Neural cell (in vitro differentiated cells): ENCODE measurements at regions not wholly inside any gene's neighbourhood (a gene's known extent, or its start where the extent isn't known, plus 50 kb on each side); places are given as distances from the start of the nearest gene placed in this dataset.

Source experiments
- H2AFZ ChIP-seq: fragments of 200-600, 300-800 bp; sonication (generic), shearing (Covaris generic); 2 replicates; pipeline ENCODE4 v1.6.0; 2014; ENCODE audit warnings: low read depth, mild to moderate bottlenecking, antibody characterized with exemption, low read length, moderate library complexity
- H3F3A ChIP-seq: fragments of 200-600 bp; shearing (Covaris generic); 2 replicates; pipeline ENCODE4 v1.6.1; 2016; ENCODE audit warnings: mild to moderate bottlenecking, moderate library complexity, mixed read lengths, antibody characterized with exemption, low read length; ENCODE audit not compliant: insufficient read depth, poor library complexity, severe bottlenecking
- H3K27ac ChIP-seq: fragments of 200-600, 300-800 bp; sonication (generic), shearing (Covaris generic); 2 replicates; pipeline ENCODE4 v1.5.1; 2014; ENCODE audit warnings: mild to moderate bottlenecking, low read length, moderate library complexity
- H3K27me3 ChIP-seq: fragments of 300-800, 200-600 bp; sonication (generic), shearing (Covaris generic); 2 replicates; pipeline ENCODE4 v1.6.0; 2014; ENCODE audit warnings: mild to moderate bottlenecking, low read depth, low read length, moderate library complexity; ENCODE audit not compliant: insufficient read depth
- H3K36me3 ChIP-seq: fragments of 300-800, 200-600 bp; sonication (generic), shearing (Covaris generic); 2 replicates; pipeline ENCODE4 v1.5.1; 2014; ENCODE audit warnings: mild to moderate bottlenecking, antibody characterized with exemption, low read length, moderate library complexity; ENCODE audit not compliant: insufficient read depth
- H3K4me2 ChIP-seq: fragments of 300-800, 200-600 bp; sonication (generic), shearing (Covaris generic); 2 replicates; pipeline ENCODE4 v1.6.0; 2014; ENCODE audit warnings: mild to moderate bottlenecking, low read length
- H3K4me3 ChIP-seq: fragments of 300-800, 200-600 bp; sonication (generic), shearing (Covaris generic); 2 replicates; pipeline ENCODE4 v1.5.1; 2014; ENCODE audit warnings: mild to moderate bottlenecking, low read length, moderate library complexity
- H3K79me2 ChIP-seq: fragments of 200-600 bp; shearing (Covaris generic); replicated peaks from 2 replicates; pipeline ENCODE4 v1.6.0; 2014; ENCODE audit warnings: mild to moderate bottlenecking, low read length, moderate library complexity; ENCODE audit not compliant: insufficient read depth
- H3K9ac ChIP-seq: fragments of 300-800, 200-600 bp; sonication (generic), shearing (Covaris generic); 2 replicates; pipeline ENCODE4 v1.6.1; 2016; ENCODE audit warnings: mild to moderate bottlenecking, low read length, mixed read lengths
- H3K9me2 ChIP-seq: fragments of 200-600 bp; shearing (Covaris generic); 2 replicates; pipeline ENCODE4 v1.6.1; 2016; ENCODE audit warnings: mild to moderate bottlenecking, low read length, mixed read lengths; ENCODE audit not compliant: insufficient read depth
- H3K9me3 ChIP-seq: fragments of 200-600, 300-800 bp; sonication (generic), shearing (Covaris generic); 2 replicates; pipeline ENCODE4 v1.6.1; 2016; ENCODE audit warnings: mild to moderate bottlenecking, mixed run types, low read length, moderate library complexity, mixed read lengths
- H4K20me1 ChIP-seq: fragments of 200-600 bp; shearing (Covaris generic); 2 replicates; pipeline ENCODE4 v1.6.1; 2016; ENCODE audit warnings: mild to moderate bottlenecking, mixed run types; ENCODE audit not compliant: insufficient read depth
- CTCF ChIP-seq: fragments of 450-650 bp; IDR thresholded peaks from 2 replicates; pipeline ENCODE4 v1.5.1; 2014; ENCODE audit warnings: antibody characterized with exemption, mild to moderate bottlenecking, moderate library complexity; ENCODE audit not compliant: poor library complexity, severe bottlenecking
- EP300 ChIP-seq: fragments of 450-650 bp; conservative IDR thresholded peaks from 2 replicates; pipeline ENCODE4 v1.6.1; 2014; ENCODE audit warnings: antibody characterized with exemption, mild to moderate bottlenecking, moderate library complexity; ENCODE audit not compliant: poor library complexity, severe bottlenecking
- MXI1 ChIP-seq: fragments of 450-650 bp; conservative IDR thresholded peaks from 2 replicates; pipeline ENCODE4 v1.6.1; 2014; ENCODE audit warnings: antibody characterized with exemption, mild to moderate bottlenecking; ENCODE audit not compliant: poor library complexity, severe bottlenecking
- POLR2AphosphoS5 ChIP-seq: IDR thresholded peaks from 2 replicates; pipeline ENCODE4 v1.6.1; 2012
- RAD21 ChIP-seq: fragments of 450-650 bp; conservative IDR thresholded peaks from 2 replicates; pipeline ENCODE4 v1.6.1; 2014; ENCODE audit warnings: antibody characterized with exemption, mild to moderate bottlenecking, moderate library complexity
- SMC3 ChIP-seq: fragments of 450-650 bp; conservative IDR thresholded peaks from 2 replicates; pipeline ENCODE4 v1.6.1; 2014; ENCODE audit warnings: antibody characterized with exemption, mild to moderate bottlenecking, moderate library complexity; ENCODE audit not compliant: poor library complexity
- TAF1 ChIP-seq: IDR thresholded peaks from 2 replicates; pipeline ENCODE4 v1.6.1; 2012; ENCODE audit warnings: low read depth
- TF ChIP-seq, protein P1 (sequence below): IDR thresholded peaks from 2 replicates; pipeline ENCODE4 v1.6.1; 2012; ENCODE audit warnings: borderline replicate concordance

- Histone ChIP-seq H4K20me1 (no peaks in the 10 kb centered on the region), H3K9me3 (no peaks in the 10 kb centered on the region)
- TF ChIP-seq RAD21, result no peak
- no peak for TF ChIP-seq TAF1
- TF ChIP-seq, protein P1, sequence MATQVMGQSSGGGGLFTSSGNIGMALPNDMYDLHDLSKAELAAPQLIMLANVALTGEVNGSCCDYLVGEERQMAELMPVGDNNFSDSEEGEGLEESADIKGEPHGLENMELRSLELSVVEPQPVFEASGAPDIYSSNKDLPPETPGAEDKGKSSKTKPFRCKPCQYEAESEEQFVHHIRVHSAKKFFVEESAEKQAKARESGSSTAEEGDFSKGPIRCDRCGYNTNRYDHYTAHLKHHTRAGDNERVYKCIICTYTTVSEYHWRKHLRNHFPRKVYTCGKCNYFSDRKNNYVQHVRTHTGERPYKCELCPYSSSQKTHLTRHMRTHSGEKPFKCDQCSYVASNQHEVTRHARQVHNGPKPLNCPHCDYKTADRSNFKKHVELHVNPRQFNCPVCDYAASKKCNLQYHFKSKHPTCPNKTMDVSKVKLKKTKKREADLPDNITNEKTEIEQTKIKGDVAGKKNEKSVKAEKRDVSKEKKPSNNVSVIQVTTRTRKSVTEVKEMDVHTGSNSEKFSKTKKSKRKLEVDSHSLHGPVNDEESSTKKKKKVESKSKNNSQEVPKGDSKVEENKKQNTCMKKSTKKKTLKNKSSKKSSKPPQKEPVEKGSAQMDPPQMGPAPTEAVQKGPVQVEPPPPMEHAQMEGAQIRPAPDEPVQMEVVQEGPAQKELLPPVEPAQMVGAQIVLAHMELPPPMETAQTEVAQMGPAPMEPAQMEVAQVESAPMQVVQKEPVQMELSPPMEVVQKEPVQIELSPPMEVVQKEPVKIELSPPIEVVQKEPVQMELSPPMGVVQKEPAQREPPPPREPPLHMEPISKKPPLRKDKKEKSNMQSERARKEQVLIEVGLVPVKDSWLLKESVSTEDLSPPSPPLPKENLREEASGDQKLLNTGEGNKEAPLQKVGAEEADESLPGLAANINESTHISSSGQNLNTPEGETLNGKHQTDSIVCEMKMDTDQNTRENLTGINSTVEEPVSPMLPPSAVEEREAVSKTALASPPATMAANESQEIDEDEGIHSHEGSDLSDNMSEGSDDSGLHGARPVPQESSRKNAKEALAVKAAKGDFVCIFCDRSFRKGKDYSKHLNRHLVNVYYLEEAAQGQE, result no peak
- TF ChIP-seq CTCF, result no peak
- TF ChIP-seq POLR2AphosphoS5, result no peak
- no peak for TF ChIP-seq MXI1
- TF ChIP-seq SMC3, result no peak
- TF ChIP-seq EP300, result no peak
Observed at GRCh38 chr2:217326238-217327022, 466.6 kb upstream of the TNP1 start.

GRCh38 chr2:217325816-217326215 is 466.0 kb upstream of the TNP1 start:
- Histone ChIP-seq H3K9me2 (no peaks in the 10 kb centered on the region), H3F3A (peaks cover 3% of the 10 kb centered on the region), H2AFZ (no peak overlapping the region), H3K4me2 (no peak overlapping the region), H3K27ac (no peak overlapping the region), H3K27me3 (no peaks in the 10 kb centered on the region), H4K20me1 (no peaks in the 10 kb centered on the region), H3K9me3 (no peaks in the 10 kb centered on the region), H3K9ac (no peak overlapping the region), H3K4me3 (no peak overlapping the region), H3K79me2 (no peaks in the 10 kb centered on the region), H3K36me3 (no peaks in the 10 kb centered on the region)
- no peak for TF ChIP-seq CTCF
- no peak for TF ChIP-seq SMC3
- no peak for TF ChIP-seq TAF1
- TF ChIP-seq EP300, result no peak

More at GRCh38 chr2:217326238-217327022, 466.6 kb upstream of the TNP1 start:
- H3K79me2 ChIP-seq, result no peaks in the 10 kb centered on the region
- H3K27me3 ChIP-seq, result no peaks in the 10 kb centered on the region
- H3K4me2 ChIP-seq, result no peak overlapping the region
- no peak overlapping the region for H3K9ac ChIP-seq
- no peaks in the 10 kb centered on the region for H3K36me3 ChIP-seq
- H3K27ac ChIP-seq, result no peak overlapping the region
- H3K9me2 ChIP-seq, result no peaks in the 10 kb centered on the region
- peaks cover 3% of the 10 kb centered on the region for H3F3A ChIP-seq
- no peak overlapping the region for H2AFZ ChIP-seq
- no peak overlapping the region for H3K4me3 ChIP-seq
